ENCODE measurements at regions not wholly inside any gene's neighbourhood (a gene's known extent, or its start where the extent isn't known, plus 50 kb on each side); places are given as distances from the start of the nearest gene placed in this dataset.

DNA sequence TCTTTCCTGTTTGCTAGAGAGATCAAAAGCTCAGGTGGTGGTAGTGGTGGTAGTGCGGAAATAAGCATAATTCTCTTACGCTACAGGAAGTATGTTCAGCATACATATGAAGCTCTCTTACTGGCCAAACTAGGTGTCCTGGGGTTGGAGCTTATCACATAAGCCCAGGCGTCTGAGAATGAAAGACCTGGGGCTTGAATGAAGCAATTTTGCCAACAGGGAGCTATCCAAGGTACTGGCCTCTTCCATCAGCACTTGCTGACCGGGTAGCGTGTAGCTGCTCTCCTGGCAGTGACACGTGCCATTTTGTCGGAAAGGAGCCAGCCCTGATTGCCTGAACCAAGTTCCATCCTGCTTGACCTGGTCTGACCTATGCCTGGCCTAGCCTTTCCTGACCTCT lies 65.9 kb upstream of the HPF1 start:
- ATAC-seq (replicated peaks in 1 of 4): peak; percentile 30 to 74 (median 36)
- Histone ChIP-seq H3K4me3 (ENCODE audit: control insufficient read depth in 1 of 2, extremely low read depth in 1 of 2, low read length in 1 of 2) (no peak overlapping the region), H3K9me3 (no peaks in the 10 kb centered on the region), H3K36me3 (ENCODE audit: control insufficient read depth in 2 of 2, extremely low read depth in 1 of 2, insufficient read depth in 1 of 2, low read length in 1 of 2) (no peaks in the 10 kb centered on the region), H3K27me3 (replicated peaks in 1 of 2; ENCODE audit: control insufficient read depth in 2 of 2, extremely low read depth in 1 of 2, insufficient read depth in 2 of 2, low read length in 1 of 2) (peaks cover 0 to 16% of the 10 kb centered on the region in 2 experiments), H3K4me1 (ENCODE audit: control insufficient read depth in 1 of 2, extremely low read depth in 1 of 2, insufficient read depth in 2 of 2, low read length in 2 of 2) (peaks cover 2 to 7% of the 10 kb centered on the region in 2 experiments), H3K27ac (ENCODE audit: low read length) (no peak overlapping the region)
- DNase-seq: peak in 13 of 35 experiments; percentile 1 to 42 (median 4)
- no peak overlapping the region for H3K27ac Mint-ChIP-seq
- no peaks in the 10 kb centered on the region for H3K36me3 Mint-ChIP-seq
- H3K9me3 Mint-ChIP-seq: no peaks in the 10 kb centered on the region
- H3K4me3 Mint-ChIP-seq: no peak overlapping the region
- peaks cover 10 to 11% (median 11%) of the 10 kb centered on the region in 3 donors for H3K4me1 Mint-ChIP-seq
- 26% methylated on average over 5 of the region's 7 CpGs for WGBS (ENCODE audit: insufficient coverage)
- POLR2A ChIA-PET: no interaction called here
- H3K27me3 Mint-ChIP-seq: peaks cover 0 to 6% of the 10 kb centered on the region in 2 donors
- CTCF ChIA-PET: interaction anchor here (0.6 to 1.7 kb wide), 6 partner anchors 10 to 224 kb away, joined by 3 to 8 read pairs (median 4); partner anchors contain the start of gene NEK1 (in 1 of the 2)

DNA sequence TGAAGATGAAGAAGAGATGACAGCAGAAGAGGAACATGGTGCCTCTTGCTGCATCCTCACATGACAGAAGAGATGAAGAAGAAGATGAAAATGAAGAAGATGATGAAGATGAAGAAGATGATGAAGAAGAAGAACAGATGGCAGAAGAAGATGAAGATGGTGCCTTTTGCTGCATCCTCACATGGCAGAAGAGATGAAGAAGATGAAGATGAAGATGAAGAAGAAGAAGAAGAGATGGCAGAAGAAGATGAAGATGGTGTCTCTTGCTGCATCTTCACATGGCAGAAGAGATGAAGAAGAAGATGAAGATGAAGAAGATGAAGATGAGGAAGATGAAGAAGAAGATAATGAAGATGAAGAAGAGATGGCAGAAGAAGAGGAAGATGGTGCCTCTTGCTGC lies 63.7 kb upstream of the HPF1 start:
- no peaks in the 10 kb centered on the region for H3K9me3 ChIP-seq
- DNase-seq (no peak), ATAC-seq (replicated peaks in 1 of 4) (no peak)
- peaks cover 5 to 7% of the 10 kb centered on the region in 2 experiments for H3K4me1 ChIP-seq (ENCODE audit: control insufficient read depth in 1 of 2, extremely low read depth in 1 of 2, insufficient read depth in 2 of 2, low read length in 2 of 2)
- no peak overlapping the region for H3K4me3 ChIP-seq (ENCODE audit: control insufficient read depth in 1 of 2, extremely low read depth in 1 of 2, low read length in 1 of 2)
- no peaks in the 10 kb centered on the region for H3K36me3 Mint-ChIP-seq
- no peak overlapping the region for H3K27ac ChIP-seq (ENCODE audit: low read length)
- H3K27me3 ChIP-seq (replicated peaks in 1 of 2; ENCODE audit: control insufficient read depth in 2 of 2, extremely low read depth in 1 of 2, insufficient read depth in 2 of 2, low read length in 1 of 2): peaks cover 0 to 13% of the 10 kb centered on the region in 2 experiments
- H3K9me3 Mint-ChIP-seq: no peaks in the 10 kb centered on the region
- no peaks in the 10 kb centered on the region for H3K36me3 ChIP-seq (ENCODE audit: control insufficient read depth in 2 of 2, extremely low read depth in 1 of 2, insufficient read depth in 1 of 2, low read length in 1 of 2)
- peaks cover 14 to 17% (median 15%) of the 10 kb centered on the region in 3 donors for H3K4me1 Mint-ChIP-seq
- H3K4me3 Mint-ChIP-seq: no peak overlapping the region
- ChIA-PET POLR2A (no interaction called here), CTCF (no interaction called here)
- H3K27ac Mint-ChIP-seq: no peak overlapping the region
- H3K27me3 Mint-ChIP-seq: peaks cover under 1 to 6% of the 10 kb centered on the region in 2 donors

DNA sequence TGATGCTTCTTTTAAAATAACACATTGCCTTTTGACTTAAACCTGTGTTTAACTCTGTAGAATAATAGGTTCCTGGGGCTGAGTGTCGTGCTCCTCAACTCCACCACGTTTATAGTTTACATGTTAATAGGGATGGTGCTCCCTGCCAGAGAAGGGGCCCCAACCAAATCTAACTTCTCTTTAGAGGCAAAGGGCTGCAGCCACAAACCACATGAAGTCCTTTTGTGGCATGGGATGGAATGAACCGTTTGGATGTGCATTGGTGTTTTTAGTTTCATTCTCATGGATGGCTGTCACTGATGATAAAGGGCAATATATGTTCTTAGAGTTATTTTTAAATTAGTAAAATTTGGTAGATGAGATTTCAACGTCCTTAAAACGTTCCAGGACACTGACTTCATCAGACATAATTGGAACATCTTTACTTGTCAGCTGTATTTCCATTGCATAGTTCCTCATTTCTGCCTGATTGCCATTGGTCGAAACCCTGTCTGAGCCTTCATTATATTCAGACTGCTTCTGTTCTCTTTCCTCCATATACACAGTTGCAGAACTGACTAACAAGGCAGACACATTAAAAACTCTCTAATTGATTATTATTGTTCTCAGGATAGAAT lies 60.4 kb upstream of the HPF1 start:
- peaks cover 0 to 5% of the 10 kb centered on the region in 2 experiments for H3K4me1 ChIP-seq (ENCODE audit: control insufficient read depth in 1 of 2, extremely low read depth in 1 of 2, insufficient read depth in 2 of 2, low read length in 2 of 2)
- peaks cover 10 to 11% of the 10 kb centered on the region in 2 donors for H3K27me3 Mint-ChIP-seq
- peaks cover 0 to 3% of the 10 kb centered on the region in 2 experiments for H3K27me3 ChIP-seq (replicated peaks in 1 of 2; ENCODE audit: control insufficient read depth in 2 of 2, extremely low read depth in 1 of 2, insufficient read depth in 2 of 2, low read length in 1 of 2)
- WGBS (ENCODE audit: insufficient coverage): 60% methylated on average over 1 of the region's 6 CpGs
- no peaks in the 10 kb centered on the region for H3K9me3 ChIP-seq
- no peak for DNase-seq
- no peak overlapping the region for H3K27ac Mint-ChIP-seq
- no peaks in the 10 kb centered on the region for H3K36me3 ChIP-seq (ENCODE audit: control insufficient read depth in 2 of 2, extremely low read depth in 1 of 2, insufficient read depth in 1 of 2, low read length in 1 of 2)
- H3K27ac ChIP-seq (ENCODE audit: low read length): no peak overlapping the region
- no peak overlapping the region for H3K4me3 Mint-ChIP-seq
- ChIA-PET POLR2A (no interaction called here), CTCF (interaction anchor here in 1 of 2 donors (0.9 kb wide), 1 partner anchor 36 kb away, joined by 3 read pairs; no protein-coding TSS in a partner anchor)
- H3K9me3 Mint-ChIP-seq: no peaks in the 10 kb centered on the region
- H3K4me1 Mint-ChIP-seq: peaks cover 3 to 8% (median 4%) of the 10 kb centered on the region in 3 donors
- no peaks in the 10 kb centered on the region for H3K36me3 Mint-ChIP-seq
- ATAC-seq (replicated peaks in 1 of 4): no peak
- H3K4me3 ChIP-seq (ENCODE audit: control insufficient read depth in 1 of 2, extremely low read depth in 1 of 2, low read length in 1 of 2): no peak overlapping the region

DNA sequence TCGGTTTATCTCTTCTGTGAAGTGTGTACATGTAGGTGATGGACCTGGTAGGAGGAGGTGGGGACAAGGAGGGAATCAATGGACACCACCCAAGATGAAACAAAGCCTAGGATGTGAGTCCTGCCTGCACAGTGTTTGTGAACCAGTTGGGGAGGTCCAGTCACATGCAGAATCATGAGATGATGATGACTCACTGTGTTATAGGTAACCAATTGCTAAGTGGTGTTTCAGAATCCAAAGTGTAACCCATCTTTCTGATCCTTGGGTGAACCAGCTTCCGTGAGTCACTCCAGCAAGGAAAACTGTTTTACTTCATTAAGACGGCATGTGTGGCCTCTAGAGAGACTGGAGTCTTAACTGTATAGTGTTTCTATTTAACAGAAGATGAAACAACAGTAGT lies 57.9 kb upstream of the HPF1 start:
- CTCF ChIA-PET: no interaction called here
- H3K4me1 ChIP-seq (ENCODE audit: control insufficient read depth in 1 of 2, extremely low read depth in 1 of 2, insufficient read depth in 2 of 2, low read length in 2 of 2): peaks cover 0 to 5% of the 10 kb centered on the region in 2 experiments
- peaks cover 3 to 8% (median 4%) of the 10 kb centered on the region in 3 donors for H3K4me1 Mint-ChIP-seq
- peaks cover 0 to 3% of the 10 kb centered on the region in 2 experiments for H3K27me3 ChIP-seq (replicated peaks in 1 of 2; ENCODE audit: control insufficient read depth in 2 of 2, extremely low read depth in 1 of 2, insufficient read depth in 2 of 2, low read length in 1 of 2)
- no peak overlapping the region for H3K27ac ChIP-seq (ENCODE audit: low read length)
- H3K36me3 ChIP-seq (ENCODE audit: control insufficient read depth in 2 of 2, extremely low read depth in 1 of 2, insufficient read depth in 1 of 2, low read length in 1 of 2): no peaks in the 10 kb centered on the region
- no peaks in the 10 kb centered on the region for H3K9me3 ChIP-seq
- no peak overlapping the region for H3K4me3 Mint-ChIP-seq
- 67% methylated on average over 1 of the region's 3 CpGs for WGBS (ENCODE audit: insufficient coverage)
- no peaks in the 10 kb centered on the region for H3K9me3 Mint-ChIP-seq
- peaks cover 10 to 11% of the 10 kb centered on the region in 2 donors for H3K27me3 Mint-ChIP-seq
- ATAC-seq (replicated peaks in 1 of 4): no peak
- H3K36me3 Mint-ChIP-seq: no peaks in the 10 kb centered on the region
- H3K27ac Mint-ChIP-seq: no peak overlapping the region
- no peak for DNase-seq
- H3K4me3 ChIP-seq (ENCODE audit: control insufficient read depth in 1 of 2, extremely low read depth in 1 of 2, low read length in 1 of 2): no peak overlapping the region
- POLR2A ChIA-PET: no interaction called here

DNA sequence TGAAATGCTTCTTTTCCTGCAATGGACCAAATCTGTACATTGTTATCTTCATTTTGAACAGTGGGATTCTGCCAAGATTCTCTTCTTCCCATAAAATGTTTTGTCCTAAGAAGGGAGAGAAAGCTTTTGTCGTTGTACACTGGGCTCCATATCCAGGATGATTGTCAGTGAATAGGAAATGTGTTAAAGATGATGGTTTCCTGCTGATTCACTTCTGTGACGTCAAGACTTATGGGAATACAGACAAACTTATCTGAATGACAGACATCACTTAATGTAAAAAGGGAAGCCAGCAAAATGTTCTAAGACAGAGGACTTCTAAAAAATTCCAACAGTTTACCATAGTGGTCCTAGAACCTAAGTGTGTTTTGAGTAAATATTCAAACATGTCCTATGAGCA lies 53.7 kb upstream of the HPF1 start:
- DNase-seq: no peak
- H3K36me3 Mint-ChIP-seq: no peaks in the 10 kb centered on the region
- no peaks in the 10 kb centered on the region for H3K4me1 Mint-ChIP-seq
- Histone ChIP-seq H3K9me3 (no peaks in the 10 kb centered on the region), H3K4me3 (ENCODE audit: control insufficient read depth in 1 of 2, extremely low read depth in 1 of 2, low read length in 1 of 2) (no peak overlapping the region), H3K27me3 (replicated peaks in 1 of 2; ENCODE audit: control insufficient read depth in 2 of 2, extremely low read depth in 1 of 2, insufficient read depth in 2 of 2, low read length in 1 of 2) (peaks cover 0 to 3% of the 10 kb centered on the region in 2 experiments), H3K36me3 (ENCODE audit: control insufficient read depth in 2 of 2, extremely low read depth in 1 of 2, insufficient read depth in 1 of 2, low read length in 1 of 2) (no peaks in the 10 kb centered on the region), H3K27ac (ENCODE audit: low read length) (no peak overlapping the region), H3K4me1 (ENCODE audit: control insufficient read depth in 1 of 2, extremely low read depth in 1 of 2, insufficient read depth in 2 of 2, low read length in 2 of 2) (peaks cover 0 to 2% of the 10 kb centered on the region in 2 experiments)
- no peaks in the 10 kb centered on the region for H3K9me3 Mint-ChIP-seq
- ATAC-seq (replicated peaks in 1 of 4): no peak
- POLR2A ChIA-PET: no interaction called here
- CTCF ChIA-PET: interaction anchor here (0.7 to 5.1 kb wide), 10 partner anchors 14 to 1055 kb away, joined by 3 to 58 read pairs (median 7); partner anchors contain the start of gene NEK1 (in 1 of the 2)
- no CpG with 5 or more reads among the region's 2 CpGs for WGBS (ENCODE audit: insufficient coverage)
- peaks cover 5 to 13% of the 10 kb centered on the region in 2 donors for H3K27me3 Mint-ChIP-seq
- H3K27ac Mint-ChIP-seq: no peak overlapping the region
- no peak overlapping the region for H3K4me3 Mint-ChIP-seq

DNA sequence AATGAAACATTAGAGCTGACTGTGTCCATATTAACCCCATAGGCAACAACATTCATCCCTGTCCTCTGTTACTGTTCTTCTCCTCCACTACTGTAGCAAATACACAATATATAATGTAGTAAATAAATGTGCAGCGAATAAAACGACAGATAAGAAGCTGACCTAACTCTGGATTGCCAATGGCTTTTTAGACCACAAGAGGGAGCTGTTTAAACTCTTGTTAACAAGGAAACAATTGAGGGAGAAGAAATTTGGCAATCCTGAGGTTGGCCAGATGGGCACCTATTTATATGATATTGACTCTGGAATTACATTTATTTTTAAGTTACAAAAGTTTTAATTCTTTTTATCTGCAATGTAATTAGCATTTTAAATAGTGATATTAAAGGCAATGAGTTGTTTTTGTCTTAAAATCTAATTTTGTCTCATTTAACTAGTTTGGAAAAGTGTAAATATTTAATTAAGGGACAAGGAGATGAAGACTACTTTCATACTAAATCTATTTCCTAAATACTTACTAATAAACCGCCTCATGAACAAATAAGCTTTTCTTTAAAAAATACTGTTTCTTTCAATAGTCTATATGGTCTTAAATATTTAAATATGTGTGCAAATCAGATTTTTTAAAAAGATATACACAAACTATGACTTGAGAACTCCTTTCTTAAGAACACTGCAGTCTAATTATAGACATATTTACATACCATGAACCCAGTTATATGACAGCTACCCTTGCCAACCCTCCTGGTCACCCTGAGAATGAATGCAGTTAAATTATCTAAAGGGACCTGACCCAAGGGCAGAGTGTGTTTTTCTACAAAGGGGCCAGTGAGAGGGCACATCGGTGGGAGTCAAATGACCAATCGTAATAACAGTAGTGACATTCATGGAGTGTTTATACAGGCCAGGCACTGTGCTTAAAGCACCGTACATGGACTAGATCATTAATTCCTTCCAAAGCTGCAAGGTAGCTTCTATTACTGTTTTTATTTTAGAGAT lies 52.9 kb upstream of the HPF1 start:
- H3K36me3 Mint-ChIP-seq: no peaks in the 10 kb centered on the region
- POLR2A ChIA-PET: interaction anchor here in 1 of 2 donors (1.1 kb wide), 1 partner anchor 217 kb away, joined by 3 read pairs; no protein-coding TSS in a partner anchor
- CTCF ChIA-PET: interaction anchor here (0.6 to 5.1 kb wide), 35 partner anchors 10 to 1625 kb away, joined by 3 to 58 read pairs (median 4); partner anchors contain the start of gene NEK1 (in 2 of the 2)

More for the DNA sequence above, 52.9 kb upstream of the HPF1 start:
- Mint-ChIP-seq H3K4me3 (no peak overlapping the region), H3K27me3 (peaks cover 5 to 9% of the 10 kb centered on the region in 2 donors), H3K27ac (no peak overlapping the region), H3K9me3 (no peaks in the 10 kb centered on the region), H3K4me1 (no peaks in the 10 kb centered on the region)
- no peaks in the 10 kb centered on the region for H3K4me1 ChIP-seq (ENCODE audit: control insufficient read depth in 1 of 2, extremely low read depth in 1 of 2, insufficient read depth in 2 of 2, low read length in 2 of 2)
- 100% methylated on average over 2 of the region's 6 CpGs for whole genome bisulfite sequencing (ENCODE audit: insufficient coverage)
- H3K9me3 ChIP-seq: no peaks in the 10 kb centered on the region
- no peaks in the 10 kb centered on the region for H3K36me3 ChIP-seq (ENCODE audit: control insufficient read depth in 2 of 2, extremely low read depth in 1 of 2, insufficient read depth in 1 of 2, low read length in 1 of 2)
- no peak overlapping the region for H3K4me3 ChIP-seq (ENCODE audit: control insufficient read depth in 1 of 2, extremely low read depth in 1 of 2, low read length in 1 of 2)
- peaks cover 0 to 3% of the 10 kb centered on the region in 2 experiments for H3K27me3 ChIP-seq (replicated peaks in 1 of 2; ENCODE audit: control insufficient read depth in 2 of 2, extremely low read depth in 1 of 2, insufficient read depth in 2 of 2, low read length in 1 of 2)
- ATAC-seq (replicated peaks in 1 of 4) (no peak), DNase-seq (peak in 5 of 35 experiments; percentile 12 to 71 (median 17))
- no peak overlapping the region for H3K27ac ChIP-seq (ENCODE audit: low read length)

Data from T-cell (primary cell).